Vagina (tissue), 2 donors: ENCODE measurements at regions not wholly inside any gene's neighbourhood (a gene's known extent, or its start where the extent isn't known, plus 50 kb on each side); places are given as distances from the start of the nearest gene placed in this dataset.

Experiments used
- DNase-seq, 2 donors: peaks; one replicate each; pipeline ENCODE4 v3.0.0-alpha.2; 2017; ENCODE audit errors: extremely low spot score in 2 of 2
- H3K27ac ChIP-seq: fragments of 200-600 bp; sonication (generic); one replicate; pipeline ENCODE4 v1.5.1; 2019
- H3K27me3 ChIP-seq: fragments of 200-600 bp; sonication (generic); one replicate; pipeline ENCODE4 v1.5.1; 2019
- H3K36me3 ChIP-seq, 2 donors: fragments of 200-600 bp; sonication (generic); one replicate each; pipeline ENCODE4 v1.5.1; 2017 to 2019
- H3K4me1 ChIP-seq: fragments of 200-600 bp; sonication (generic); one replicate; pipeline ENCODE4 v1.5.1; 2019
- H3K4me3 ChIP-seq, 2 donors: fragments of 200-600 bp; sonication (generic); 1 replicate in 1 of 2; 2 replicates in 1 of 2; pipeline ENCODE4 v1.5.1; 2016 to 2019
- H3K9me3 ChIP-seq: fragments of 200-600 bp; sonication (generic); one replicate; pipeline ENCODE4 v1.5.1; 2019
- POLR2A ChIP-seq, 2 donors: fragments of 450-650 bp; IDR thresholded peaks; one replicate each; pipeline ENCODE4 v1.6.1; 2017; ENCODE audit warnings: antibody characterized with exemption in 2 of 2, mild to moderate bottlenecking in 2 of 2, moderate library complexity in 2 of 2
- POLR2AphosphoS5 ChIP-seq, 2 donors: sonication (generic); formaldehyde crosslinking; IDR thresholded peaks; one replicate each; pipeline ENCODE4 v1.9.0; 2017; ENCODE audit warnings: antibody characterized with exemption in 2 of 2, mild to moderate bottlenecking in 2 of 2, low read depth in 1 of 2; ENCODE audit not compliant: insufficient read depth in 1 of 2
- intact Hi-C: fragments of 100-400 bp; cut with DNase I; formaldehyde crosslinking; loops from one replicate; pipeline ENCODE4 v1.15.1; 2023
- TF ChIP-seq, protein P1 (sequence below), 3 experiments: fragments of 450-650 bp in 2 of 3; fragments of 200-600 bp in 1 of 3; sonication (generic) in 1 of 3; IDR thresholded peaks; one replicate each; pipeline ENCODE4 v1.5.1; 2017 to 2019; ENCODE audit warnings: antibody characterized with exemption in 3 of 3, mild to moderate bottlenecking in 2 of 3, moderate library complexity in 2 of 3

DNA sequence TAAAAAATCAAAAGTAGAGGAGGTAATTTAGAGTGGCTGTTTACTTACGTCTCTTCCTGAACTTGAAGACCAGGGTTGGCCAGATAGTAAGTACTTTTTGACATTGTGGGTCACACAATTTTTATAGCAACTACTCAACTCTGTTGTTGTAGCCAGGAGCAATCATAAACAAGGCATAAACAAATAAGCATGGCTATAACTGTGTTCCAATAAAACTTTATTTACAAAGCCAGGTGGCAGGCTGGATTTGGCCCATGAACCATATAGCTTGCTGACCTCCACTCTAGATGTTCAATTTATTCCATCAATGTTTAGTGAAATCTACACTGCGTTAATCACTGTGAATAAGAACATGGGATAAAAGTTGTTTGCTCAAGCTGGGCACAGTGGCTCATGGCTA is 500.4 kb upstream of the ERCC4 start:
- Histone ChIP-seq H3K4me3 (no peak overlapping the region), H3K27me3 (no peaks in the 10 kb centered on the region), H3K27ac (no peak overlapping the region), H3K4me1 (no peaks in the 10 kb centered on the region), H3K9me3 (no peaks in the 10 kb centered on the region), H3K36me3 (no peaks in the 10 kb centered on the region)
- intact Hi-C loops = no loop called here
- no peak for DNase-seq
- no peak for TF ChIP-seq POLR2AphosphoS5 (IDR thresholded peaks at IDR 0.05; ENCODE audit: insufficient read depth in 1 of 2, low read depth in 1 of 2)
- TF ChIP-seq POLR2A (IDR thresholded peaks at IDR 0.05) = no peak
- TF ChIP-seq, protein P1, sequence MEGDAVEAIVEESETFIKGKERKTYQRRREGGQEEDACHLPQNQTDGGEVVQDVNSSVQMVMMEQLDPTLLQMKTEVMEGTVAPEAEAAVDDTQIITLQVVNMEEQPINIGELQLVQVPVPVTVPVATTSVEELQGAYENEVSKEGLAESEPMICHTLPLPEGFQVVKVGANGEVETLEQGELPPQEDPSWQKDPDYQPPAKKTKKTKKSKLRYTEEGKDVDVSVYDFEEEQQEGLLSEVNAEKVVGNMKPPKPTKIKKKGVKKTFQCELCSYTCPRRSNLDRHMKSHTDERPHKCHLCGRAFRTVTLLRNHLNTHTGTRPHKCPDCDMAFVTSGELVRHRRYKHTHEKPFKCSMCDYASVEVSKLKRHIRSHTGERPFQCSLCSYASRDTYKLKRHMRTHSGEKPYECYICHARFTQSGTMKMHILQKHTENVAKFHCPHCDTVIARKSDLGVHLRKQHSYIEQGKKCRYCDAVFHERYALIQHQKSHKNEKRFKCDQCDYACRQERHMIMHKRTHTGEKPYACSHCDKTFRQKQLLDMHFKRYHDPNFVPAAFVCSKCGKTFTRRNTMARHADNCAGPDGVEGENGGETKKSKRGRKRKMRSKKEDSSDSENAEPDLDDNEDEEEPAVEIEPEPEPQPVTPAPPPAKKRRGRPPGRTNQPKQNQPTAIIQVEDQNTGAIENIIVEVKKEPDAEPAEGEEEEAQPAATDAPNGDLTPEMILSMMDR (IDR thresholded peaks at IDR 0.05) = no peak

DNA sequence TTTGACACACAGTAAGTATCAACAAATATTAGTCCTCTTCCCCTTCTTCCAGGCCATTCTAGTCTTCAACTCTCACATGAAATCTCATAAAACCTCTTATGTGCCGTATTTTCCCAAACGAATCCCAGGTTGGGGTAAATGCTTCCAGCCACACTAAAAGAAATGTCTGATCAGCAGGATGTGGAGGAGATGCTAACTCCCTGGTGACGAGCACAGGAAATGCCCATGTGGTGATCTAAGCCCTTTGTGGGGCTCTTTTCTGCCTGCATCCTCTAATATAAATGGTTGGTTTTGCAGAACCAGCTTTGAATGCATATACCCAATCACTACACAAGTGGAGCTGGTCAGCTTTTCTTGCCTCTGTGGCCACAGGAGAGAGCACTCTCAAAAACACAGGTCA is 498.2 kb upstream of the ERCC4 start:
- Histone ChIP-seq H3K27ac (no peak overlapping the region), H3K36me3 (no peaks in the 10 kb centered on the region), H3K9me3 (no peaks in the 10 kb centered on the region), H3K4me1 (no peaks in the 10 kb centered on the region), H3K4me3 (no peak overlapping the region), H3K27me3 (no peaks in the 10 kb centered on the region)
- intact Hi-C loops = no loop called here
- TF ChIP-seq POLR2AphosphoS5 (IDR thresholded peaks at IDR 0.05; ENCODE audit: insufficient read depth in 1 of 2, low read depth in 1 of 2) (no peak), POLR2A (IDR thresholded peaks at IDR 0.05) (no peak)
- TF ChIP-seq, protein P1 (IDR thresholded peaks at IDR 0.05) = no peak
- DNase-seq = no peak

DNA sequence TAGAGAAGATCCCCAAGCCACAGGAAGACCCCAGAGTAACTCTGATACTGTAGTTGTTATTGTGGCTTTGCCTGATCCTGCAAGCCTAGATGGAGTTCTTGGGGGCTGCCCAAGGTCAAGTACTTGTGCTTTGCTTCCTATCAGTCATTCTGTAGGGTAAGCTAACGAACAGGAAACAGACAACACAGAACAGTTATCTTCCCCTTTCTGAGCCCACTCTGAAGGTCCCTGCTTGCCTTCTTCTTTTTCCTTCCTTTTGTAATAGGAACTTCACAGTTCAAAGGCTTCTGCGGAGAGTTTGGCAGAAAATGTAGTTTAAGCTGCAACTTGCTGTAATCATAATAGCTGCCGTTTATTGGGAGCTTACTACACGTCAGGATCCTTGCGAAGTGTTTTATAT is 494.1 kb upstream of the ERCC4 start:
- Histone ChIP-seq H3K27me3 (no peaks in the 10 kb centered on the region), H3K9me3 (no peaks in the 10 kb centered on the region), H3K4me3 (no peak overlapping the region), H3K4me1 (no peaks in the 10 kb centered on the region), H3K27ac (no peak overlapping the region), H3K36me3 (no peaks in the 10 kb centered on the region)
- intact Hi-C loops = no loop called here
- no peak for DNase-seq
- TF ChIP-seq POLR2A (IDR thresholded peaks at IDR 0.05) = no peak
- TF ChIP-seq, protein P1 (IDR thresholded peaks at IDR 0.05) = no peak
- no peak for TF ChIP-seq POLR2AphosphoS5 (IDR thresholded peaks at IDR 0.05; ENCODE audit: insufficient read depth in 1 of 2, low read depth in 1 of 2)

DNA sequence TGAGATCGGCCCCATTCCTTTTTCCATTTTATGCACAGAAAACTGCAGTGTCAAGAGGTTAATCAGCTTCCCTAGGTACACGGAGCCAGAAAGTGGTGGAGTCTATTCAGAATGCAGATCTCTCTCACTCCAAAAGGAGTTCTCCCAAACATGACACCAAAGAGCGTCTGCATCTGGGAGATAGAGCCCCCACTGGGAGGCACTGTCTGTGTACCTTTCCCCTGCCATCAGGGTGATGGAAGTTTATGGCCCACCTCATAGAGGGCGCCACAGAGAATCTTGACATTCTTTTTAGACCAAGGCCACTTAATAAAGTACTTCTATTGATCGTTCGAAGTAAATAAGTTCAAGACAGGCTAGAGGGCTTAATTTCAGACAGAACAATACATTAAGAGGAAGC is 493.7 kb upstream of the ERCC4 start:
- Histone ChIP-seq H3K27ac (no peak overlapping the region), H3K4me3 (no peak overlapping the region), H3K4me1 (no peaks in the 10 kb centered on the region), H3K9me3 (no peaks in the 10 kb centered on the region), H3K27me3 (no peaks in the 10 kb centered on the region), H3K36me3 (no peaks in the 10 kb centered on the region)
- no peak for DNase-seq
- TF ChIP-seq, protein P1 (IDR thresholded peaks at IDR 0.05) = no peak
- TF ChIP-seq POLR2AphosphoS5 (IDR thresholded peaks at IDR 0.05; ENCODE audit: insufficient read depth in 1 of 2, low read depth in 1 of 2) (no peak), POLR2A (IDR thresholded peaks at IDR 0.05) (no peak)
- intact Hi-C loops = no loop called here

DNA sequence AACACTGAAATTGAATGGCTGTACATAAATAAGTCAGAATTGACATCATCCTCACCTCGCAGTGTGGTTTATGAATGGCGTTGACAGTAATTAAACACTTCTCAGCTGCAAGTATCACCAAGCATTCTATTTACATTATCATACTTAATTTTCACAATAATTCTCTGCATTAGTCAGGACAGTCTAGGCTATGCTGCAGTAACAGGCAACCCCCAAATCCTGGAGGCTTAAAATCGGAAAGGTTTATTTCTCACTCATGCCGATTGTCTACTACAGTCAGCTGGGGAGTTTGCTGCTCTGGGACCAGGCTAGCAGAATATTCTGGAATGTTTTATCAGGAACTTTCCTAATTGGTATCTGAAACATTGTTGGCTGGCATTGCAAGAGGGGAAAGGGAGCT is 493.2 kb upstream of the ERCC4 start:
- no peaks in the 10 kb centered on the region for H3K4me1 ChIP-seq
- DNase-seq = no peak
- no peaks in the 10 kb centered on the region for H3K9me3 ChIP-seq
- H3K36me3 ChIP-seq = no peaks in the 10 kb centered on the region
- no peaks in the 10 kb centered on the region for H3K27me3 ChIP-seq
- no peak overlapping the region for H3K27ac ChIP-seq
- TF ChIP-seq POLR2A (IDR thresholded peaks at IDR 0.05) = no peak
- no peak for TF ChIP-seq POLR2AphosphoS5 (IDR thresholded peaks at IDR 0.05; ENCODE audit: insufficient read depth in 1 of 2, low read depth in 1 of 2)
- TF ChIP-seq, protein P1 (IDR thresholded peaks at IDR 0.05) = no peak
- H3K4me3 ChIP-seq = no peak overlapping the region
- intact Hi-C loops = no loop called here
